K562 (cell line): ENCODE measurements at regions not wholly inside any gene's neighbourhood (a gene's known extent, or its start where the extent isn't known, plus 50 kb on each side); places are given as distances from the start of the nearest gene placed in this dataset.

Source experiments
- ATAC-seq: fragments of 200-7000 bp; cut with Tn5 transposase; 3 replicates; pipeline ENCODE4 v1.9.1; 2020; ENCODE audit warnings: moderate library complexity
- BruUV-seq: library from RNA; stranded (reverse); fragments of 400-500 nt; replicated peaks from 2 replicates; lab custom pipeline; 2021; lab: Mats Ljungman, UMichigan
- CTCF ChIA-PET: fragments of 300-600 bp; formaldehyde crosslinking; extraction: SDS; loops from one replicate; lab custom pipeline; 2021; ENCODE audit warnings: low intra/inter-chr PET ratio; lab: Yijun Ruan, JAX
- POLR2A ChIA-PET: fragments of 300-600, 350-650 bp; sonication (Branson Sonifier 250); formaldehyde crosslinking; extraction: SDS; loops from one replicate; lab custom pipeline; 2021; ENCODE audit warnings: antibody characterized with exemption, inconsistent platforms; lab: Yijun Ruan, JAX
- DNase-seq, 4 experiments: peaks; one replicate each; pipeline versions ENCODE4 v3.0.0 to v3.0.0-alpha.2; 2011 to 2018; ENCODE audit warnings: low spot score in 3 of 4, mixed read lengths in 3 of 4; ENCODE audit errors: extremely low read depth in 1 of 4
- FAIRE-seq: peaks from 2 replicates; lab custom pipeline; 2011; peaks lifted over from hg19 to GRCh38; lab: Jason Lieb, UNC
- H2AFZ ChIP-seq: 2 replicates; pipeline ENCODE4 v1.6.0; 2011; ENCODE audit warnings: low read depth, low read length, control low read depth, inconsistent platforms
- H3K27ac ChIP-seq: fragments of 200-600 bp; 3 replicates; pipeline ENCODE4 v1.8.0; 2011; ENCODE audit warnings: low read depth, mild to moderate bottlenecking, control low read depth, inconsistent platforms, low read length, moderate library complexity, mixed read lengths; ENCODE audit errors: extremely low read depth
- H3K27me3 ChIP-seq, 2 experiments: fragments of 300-600 bp in 1 of 2; 2 replicates in 1 of 2; 3 replicates in 1 of 2; pipeline versions ENCODE4 v1.6.0 to v1.8.0; 2011; ENCODE audit warnings: inconsistent platforms in 2 of 2, low read length in 2 of 2, mild to moderate bottlenecking in 1 of 2, mixed read lengths in 1 of 2, moderate library complexity in 1 of 2; ENCODE audit not compliant: control insufficient read depth in 2 of 2, insufficient read depth in 2 of 2
- H3K36me3 ChIP-seq: fragments of 300-600 bp; 3 replicates; pipeline ENCODE4 v1.8.0; 2011; ENCODE audit warnings: mild to moderate bottlenecking, low read length, inconsistent platforms; ENCODE audit not compliant: control insufficient read depth, insufficient read depth
- H3K4me1 ChIP-seq, 2 experiments: fragments of 200-600 bp in 1 of 2; replicated peaks in 1 of 2; 2 replicates in 1 of 2; 3 replicates in 1 of 2; pipeline versions ENCODE4 v1.5.1 to v1.8.0; 2011; ENCODE audit warnings: inconsistent platforms in 2 of 2, low read length in 2 of 2, mild to moderate bottlenecking in 1 of 2, mixed read lengths in 1 of 2, moderate library complexity in 1 of 2; ENCODE audit not compliant: control insufficient read depth in 2 of 2, insufficient read depth in 2 of 2
- H3K4me2 ChIP-seq: 2 replicates; pipeline ENCODE4 v1.6.1; 2011; ENCODE audit warnings: low read length, control low read depth, inconsistent platforms, mixed read lengths; ENCODE audit not compliant: insufficient read depth
- H3K4me3 ChIP-seq: fragments of 200-600 bp; sonication (generic), shearing (Covaris generic); 2 replicates; pipeline ENCODE4 v1.5.1; 2016; ENCODE audit warnings: control low read depth, inconsistent platforms
- H3K79me2 ChIP-seq: fragments of 200-600 bp; 3 replicates; pipeline ENCODE4 v1.8.0; 2011; ENCODE audit warnings: low read length, inconsistent platforms; ENCODE audit not compliant: control insufficient read depth, insufficient read depth
- H3K9ac ChIP-seq, 2 experiments: 2 replicates each; pipeline versions ENCODE4 v1.6.0 to v1.6.1; 2011; ENCODE audit warnings: low read depth in 2 of 2, low read length in 2 of 2, control low read depth in 1 of 2, inconsistent platforms in 1 of 2, mild to moderate bottlenecking in 1 of 2, mixed read lengths in 1 of 2; ENCODE audit not compliant: insufficient read depth in 1 of 2
- H3K9me1 ChIP-seq: one replicate; pipeline ENCODE4 v1.6.0; 2011; ENCODE audit warnings: inconsistent platforms, mild to moderate bottlenecking, low read length, moderate library complexity; ENCODE audit not compliant: control insufficient read depth, insufficient read depth
- H3K9me3 ChIP-seq: replicated peaks from 2 replicates; pipeline ENCODE4 v1.5.1; 2011; ENCODE audit warnings: low read depth, low read length, inconsistent platforms; ENCODE audit not compliant: control insufficient read depth, insufficient read depth
- H4K20me1 ChIP-seq: replicated peaks from 2 replicates; pipeline ENCODE4 v1.6.1; 2011; ENCODE audit warnings: low read length, inconsistent platforms, mixed read lengths; ENCODE audit not compliant: control insufficient read depth, insufficient read depth
- CHD7 ChIP-seq: fragments of 200-600 bp; sonication (generic); IDR thresholded peaks from one replicate; pipeline ENCODE4 v1.6.1; 2012; ENCODE audit warnings: mild to moderate bottlenecking, low read depth, low read length, inconsistent platforms
- IFI16 ChIP-seq: fragments of 250-450 bp; sonication (Bioruptor Pico); IDR thresholded peaks from 2 replicates; pipeline ENCODE4 v2.1.2; 2022; ENCODE audit warnings: mild to moderate bottlenecking, inconsistent platforms
- KAT7 ChIP-seq: sonication (generic); formaldehyde crosslinking; IDR thresholded peaks from 2 replicates; pipeline ENCODE4 v1.8.0; 2022; ENCODE audit warnings: missing genetic modification reagents, mild to moderate bottlenecking, borderline replicate concordance
- NFXL1 ChIP-seq: fragments of 450-650 bp; formaldehyde crosslinking; IDR thresholded peaks from 2 replicates; pipeline ENCODE4 v1.4.0; 2021; ENCODE audit warnings: mild to moderate bottlenecking
- NR2C2 ChIP-seq, 2 experiments: fragments of 200-800 bp in 1 of 2; sonication (Bioruptor generic) in 1 of 2; sonication (generic) in 1 of 2; formaldehyde crosslinking in 1 of 2; IDR thresholded peaks; 2 replicates each; pipeline versions ENCODE4 v1.6.1 to v1.8.0; 2016 to 2022; ENCODE audit warnings: mild to moderate bottlenecking in 1 of 2, missing compliant biosample characterization in 1 of 2, missing genetic modification characterization in 1 of 2, missing genetic modification reagents in 1 of 2
- PCBP1 ChIP-seq: fragments of 200-400 bp; formaldehyde crosslinking; IDR thresholded peaks from 2 replicates; pipeline ENCODE4 v1.6.1; 2018; ENCODE audit warnings: mild to moderate bottlenecking, low read depth, low read length; ENCODE audit not compliant: poor library complexity, severe bottlenecking
- SMARCB1 ChIP-seq: IDR thresholded peaks from 2 replicates; pipeline ENCODE4 v1.6.1; 2011; ENCODE audit warnings: improper control_type of control experiment, low read depth; ENCODE audit not compliant: insufficient read length
- TAF15 ChIP-seq: fragments of 200-400 bp; formaldehyde crosslinking; IDR thresholded peaks from 2 replicates; pipeline ENCODE4 v1.6.1; 2017; ENCODE audit warnings: mild to moderate bottlenecking, low read depth, low read length, moderate library complexity
- ZNF140 ChIP-seq: fragments of 250-450 bp; sonication (Bioruptor Pico); IDR thresholded peaks from 2 replicates; pipeline ENCODE4 v1.8.0; 2021; ENCODE audit warnings: moderate library complexity, mild to moderate bottlenecking, inconsistent platforms
- WGBS: fragments of 100-300 bp; shearing (Covaris generic); methylation state at CpG from one replicate; pipeline ENCODE4 v1.1.6; 2016; ENCODE audit warnings: low coverage, mixed read lengths; ENCODE audit not compliant: insufficient coverage; ENCODE audit errors: missing lambda C conversion rate; 5-methylcytosine and 5-hydroxymethylcytosine counted together
- in situ Hi-C: fragments of 300-500 bp; cut with MboI; formaldehyde crosslinking; loops from 4 replicates; pipeline ENCODE4 v1.15.0; 2018; ENCODE audit warnings: inconsistent platforms, mixed read lengths
- intact Hi-C: fragments of 100-400 bp; cut with micrococcal nuclease; formaldehyde crosslinking; loops from 2 replicates; pipeline ENCODE4 v1.14.2; 2022
- TF ChIP-seq, protein P1 (sequence below): fragments of 250-450 bp; sonication (Bioruptor Pico); IDR thresholded peaks from 2 replicates; pipeline ENCODE4 v1.4.0; 2020; ENCODE audit warnings: mild to moderate bottlenecking, moderate library complexity

GRCh38 chr12:105445249-105445648 is 114.8 kb downstream of the C12orf75 start:
- Histone ChIP-seq H3K27ac (no peak overlapping the region), H3K27me3 (no peaks in the 10 kb centered on the region), H3K9me3 (no peaks in the 10 kb centered on the region), H3K4me3 (no peak overlapping the region), H2AFZ (no peak overlapping the region), H3K4me1 (no peaks in the 10 kb centered on the region), H3K9ac (no peak overlapping the region), H3K79me2 (no peaks in the 10 kb centered on the region), H3K4me2 (no peak overlapping the region), H3K36me3 (no peaks in the 10 kb centered on the region), H3K9me1 (no peaks in the 10 kb centered on the region), H4K20me1 (no peaks in the 10 kb centered on the region)
- no TSS peak for BruUV-seq
- DNase-seq (no peak), FAIRE-seq (no peak), ATAC-seq (no peak)
- ChIA-PET POLR2A (no interaction called here), CTCF (no interaction called here)
- intact Hi-C loops (no loop called here), in situ Hi-C loops (no loop called here)
- 4% methylated on average over 3 of the region's 3 CpGs for WGBS
- TF ChIP-seq NFXL1 (CRISPR knock-in tag), result no peak
- TF ChIP-seq ZNF140 (CRISPR knock-in tag), result no peak
- no peak for TF ChIP-seq SMARCB1
- TF ChIP-seq PCBP1, result no peak
- no peak for TF ChIP-seq KAT7 (CRISPR knock-in tag)
- TF ChIP-seq TAF15, result no peak
- TF ChIP-seq, protein P1, sequence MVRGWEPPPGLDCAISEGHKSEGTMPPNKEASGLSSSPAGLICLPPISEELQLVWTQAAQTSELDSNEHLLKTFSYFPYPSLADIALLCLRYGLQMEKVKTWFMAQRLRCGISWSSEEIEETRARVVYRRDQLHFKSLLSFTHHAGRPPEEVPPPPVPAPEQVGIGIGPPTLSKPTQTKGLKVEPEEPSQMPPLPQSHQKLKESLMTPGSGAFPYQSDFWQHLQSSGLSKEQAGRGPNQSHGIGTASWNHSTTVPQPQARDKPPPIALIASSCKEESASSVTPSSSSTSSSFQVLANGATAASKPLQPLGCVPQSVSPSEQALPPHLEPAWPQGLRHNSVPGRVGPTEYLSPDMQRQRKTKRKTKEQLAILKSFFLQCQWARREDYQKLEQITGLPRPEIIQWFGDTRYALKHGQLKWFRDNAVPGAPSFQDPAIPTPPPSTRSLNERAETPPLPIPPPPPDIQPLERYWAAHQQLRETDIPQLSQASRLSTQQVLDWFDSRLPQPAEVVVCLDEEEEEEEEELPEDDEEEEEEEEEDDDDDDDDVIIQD, result no peak
- no peak for TF ChIP-seq CHD7
- no peak for TF ChIP-seq NR2C2 (CRISPR knock-in tag; IDR thresholded peaks at IDR 0.05)
- no peak for TF ChIP-seq NR2C2 (tag; IDR thresholded peaks at IDR 0.05)
- TF ChIP-seq IFI16 (CRISPR knock-in tag), result no peak
